NT2/D1 (cell line): ENCODE measurements at regions not wholly inside any gene's neighbourhood (a gene's known extent, or its start where the extent isn't known, plus 50 kb on each side); places are given as distances from the start of the nearest gene placed in this dataset.

Experiments
- DNase-seq: peaks from one replicate; pipeline ENCODE4 v3.0.0-alpha.2; 2011; ENCODE audit warnings: low read depth, low spot score
- H3K27me3 ChIP-seq: 2 replicates; pipeline ENCODE4 v1.6.0; 2011; ENCODE audit warnings: mild to moderate bottlenecking; ENCODE audit not compliant: insufficient read length, insufficient read depth
- H3K36me3 ChIP-seq: 2 replicates; pipeline ENCODE4 v1.6.1; 2011; ENCODE audit warnings: mild to moderate bottlenecking, low read length, mixed read lengths; ENCODE audit not compliant: insufficient read depth, insufficient read length
- H3K4me1 ChIP-seq: 2 replicates; pipeline ENCODE4 v1.5.1; 2011; ENCODE audit not compliant: insufficient read depth, insufficient read length
- H3K4me3 ChIP-seq: 2 replicates; pipeline ENCODE4 v1.5.1; 2011; ENCODE audit warnings: low read depth; ENCODE audit not compliant: insufficient read length
- H3K9ac ChIP-seq: 2 replicates; pipeline ENCODE4 v1.6.0; 2011; ENCODE audit warnings: low read depth; ENCODE audit not compliant: insufficient read length
- H3K9me3 ChIP-seq: 2 replicates; pipeline ENCODE4 v1.5.1; 2011; ENCODE audit warnings: mild to moderate bottlenecking, low read length; ENCODE audit not compliant: insufficient read depth
- SUZ12 ChIP-seq: IDR thresholded peaks from 2 replicates; pipeline ENCODE4 v1.6.1; 2011; ENCODE audit not compliant: insufficient read length, insufficient read depth; ENCODE audit errors: extremely low read depth
- YY1 ChIP-seq: IDR thresholded peaks from 2 replicates; pipeline ENCODE4 v1.6.1; 2011; ENCODE audit not compliant: insufficient read length, insufficient read depth
- ZNF274 ChIP-seq: IDR thresholded peaks from 2 replicates; pipeline ENCODE4 v1.6.1; 2011; ENCODE audit warnings: mild to moderate bottlenecking, low read depth, low read length

DNA sequence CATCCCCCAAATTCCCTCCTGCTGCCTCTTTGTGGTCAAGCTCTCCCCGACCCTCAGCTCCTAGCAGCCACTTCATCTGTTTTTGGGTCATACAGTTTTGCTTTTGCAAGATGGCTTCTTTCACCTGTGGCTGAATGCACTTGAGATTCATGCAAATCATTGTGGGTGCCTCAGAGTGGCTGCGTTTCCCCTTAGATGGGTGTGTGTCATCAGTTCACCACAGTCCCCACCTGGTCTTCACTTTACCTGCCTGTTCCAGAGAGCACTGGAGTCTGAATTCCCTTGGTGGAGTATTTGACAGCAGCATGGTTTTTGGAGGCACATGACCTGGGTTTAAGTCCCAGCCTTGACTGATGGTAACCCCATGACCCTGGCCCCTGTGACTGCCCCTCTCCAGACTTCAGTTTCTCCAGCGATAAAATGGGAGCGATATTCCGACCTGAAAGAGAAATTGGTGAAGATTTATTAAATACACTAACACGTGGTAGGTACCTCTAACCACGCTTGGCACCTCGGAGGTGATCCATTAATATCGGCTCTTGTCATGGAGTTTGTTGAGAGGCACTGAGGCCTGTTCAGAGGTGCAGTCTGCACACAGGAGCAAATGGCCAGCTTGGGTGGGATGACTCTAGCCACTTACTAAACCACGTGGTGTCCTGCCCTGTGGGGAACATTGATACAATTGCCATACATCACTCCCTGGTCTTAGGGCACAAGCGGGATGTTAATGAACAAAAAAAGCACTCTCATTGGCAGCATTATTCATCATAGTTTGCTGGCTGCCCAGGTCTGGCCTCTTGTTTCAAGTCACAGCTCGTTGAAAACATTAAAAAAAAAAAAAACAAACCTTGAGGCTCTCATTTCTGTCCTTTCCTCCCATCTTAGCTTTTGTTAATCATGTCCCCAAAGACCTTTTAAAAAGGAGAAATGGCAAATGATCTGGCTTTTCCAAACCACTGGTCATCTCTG is 167.2 kb upstream of the KCNG1 start:
- DNase-seq: no peak
- H3K9me3 ChIP-seq: 0 out of 2 replicates have a peak, but pooled peaks cover 1% of the 10 kb centered on the region
- H3K4me1 ChIP-seq: peaks cover 6% of the 10 kb centered on the region
- H3K9ac ChIP-seq: no peak overlapping the region
- no peaks in the 10 kb centered on the region for H3K36me3 ChIP-seq
- no peak overlapping the region for H3K4me3 ChIP-seq
- no peaks in the 10 kb centered on the region for H3K27me3 ChIP-seq
- TF ChIP-seq ZNF274: no peak

DNA sequence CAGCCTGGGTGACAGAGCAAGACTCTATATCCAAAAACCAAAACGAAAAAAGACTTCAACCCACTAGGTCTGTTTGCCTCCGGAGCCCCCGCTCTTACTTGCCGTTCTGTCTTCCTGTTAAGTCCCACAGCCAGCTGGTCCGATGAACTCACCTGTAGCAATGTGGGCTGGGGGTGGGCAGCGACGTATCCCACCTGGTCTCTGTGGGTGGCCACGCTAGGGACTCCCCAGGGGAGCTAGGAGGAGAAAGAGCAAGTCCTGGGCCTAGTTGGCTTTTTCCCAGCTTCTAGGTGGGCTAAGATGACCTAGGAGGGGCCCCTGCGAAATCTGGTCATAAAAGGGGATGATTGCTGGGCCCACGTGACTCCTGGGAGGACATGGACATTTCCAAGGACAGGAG is 166.0 kb upstream of the KCNG1 start:
- Histone ChIP-seq H3K27me3 (no peaks in the 10 kb centered on the region), H3K4me3 (no peak overlapping the region), H3K4me1 (peaks cover 6% of the 10 kb centered on the region), H3K9ac (no peak overlapping the region), H3K9me3 (no peaks in the 10 kb centered on the region), H3K36me3 (no peaks in the 10 kb centered on the region)
- TF ChIP-seq SUZ12: no peak
- no peak for TF ChIP-seq ZNF274
- TF ChIP-seq YY1: no peak
- DNase-seq: no peak

DNA sequence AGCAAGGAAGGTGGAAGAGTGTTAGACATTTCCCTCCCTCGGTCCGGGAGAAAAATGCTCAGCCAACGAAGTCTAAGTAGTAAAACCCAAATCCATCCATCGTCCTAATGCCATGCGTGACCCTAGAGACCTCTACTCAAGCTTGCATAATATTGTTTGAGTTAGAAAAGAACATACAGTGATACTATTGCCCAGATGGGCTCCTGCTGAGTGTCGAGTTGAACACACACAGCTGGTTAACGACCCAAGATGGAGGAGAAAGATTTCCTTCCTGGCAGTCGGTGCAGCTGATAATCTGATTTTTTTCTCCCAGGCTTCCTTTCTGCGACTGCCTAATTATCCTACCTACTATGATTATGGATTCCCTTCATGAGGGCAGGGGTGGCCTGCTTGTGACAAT is 164.4 kb upstream of the KCNG1 start:
- Histone ChIP-seq H3K27me3 (no peaks in the 10 kb centered on the region), H3K4me1 (peaks cover 6% of the 10 kb centered on the region), H3K4me3 (no peak overlapping the region), H3K36me3 (no peaks in the 10 kb centered on the region), H3K9ac (no peak overlapping the region), H3K9me3 (no peaks in the 10 kb centered on the region)
- no peak for TF ChIP-seq ZNF274
- TF ChIP-seq YY1: no peak
- no peak for TF ChIP-seq SUZ12
- no peak for DNase-seq

DNA sequence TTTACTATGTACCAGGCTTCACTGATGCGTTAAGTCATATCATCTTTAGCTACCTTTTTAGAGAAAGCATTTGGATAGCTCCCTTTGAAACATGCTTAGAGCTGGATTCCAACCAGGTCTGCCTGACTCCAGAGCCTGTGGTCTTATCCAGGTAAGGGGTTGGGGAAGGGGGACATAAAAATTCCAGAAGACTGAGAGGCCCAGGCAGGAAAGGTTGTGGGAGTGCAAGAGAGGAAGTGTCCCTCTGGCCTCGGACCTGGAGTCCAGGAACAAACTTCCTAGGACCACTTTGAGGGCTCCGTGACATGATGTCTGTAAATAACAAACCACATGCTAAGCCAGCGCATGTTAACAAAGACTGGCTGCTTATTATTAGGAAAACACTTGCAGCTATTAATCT is 163.0 kb upstream of the KCNG1 start:
- no peak overlapping the region for H3K9ac ChIP-seq
- H3K4me1 ChIP-seq: peaks cover under 1% of the 10 kb centered on the region
- H3K36me3 ChIP-seq: no peaks in the 10 kb centered on the region
- no peak for TF ChIP-seq SUZ12
- no peak for TF ChIP-seq YY1
- no peak for TF ChIP-seq ZNF274
- H3K27me3 ChIP-seq: no peaks in the 10 kb centered on the region
- no peak overlapping the region for H3K4me3 ChIP-seq
- DNase-seq: no peak
- no peaks in the 10 kb centered on the region for H3K9me3 ChIP-seq

DNA sequence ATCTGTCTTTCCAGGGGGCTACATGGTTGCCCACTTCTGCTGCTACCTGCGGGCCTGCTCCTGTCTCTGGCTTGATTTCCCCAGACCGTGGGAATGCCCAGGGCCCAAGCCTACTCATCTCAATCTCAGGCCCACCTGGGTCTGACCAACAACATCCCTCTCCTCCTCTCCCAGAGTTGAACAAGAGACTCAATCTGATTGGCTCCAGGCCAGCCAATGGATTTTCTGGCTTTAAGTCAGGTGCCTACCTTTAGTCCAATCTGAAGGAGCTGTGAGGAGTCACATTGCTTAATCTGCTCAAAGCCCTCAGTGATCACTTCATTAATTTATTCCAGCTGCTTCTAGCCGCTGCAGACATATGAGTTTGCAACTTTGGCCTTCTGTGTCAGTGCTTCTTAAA is 162.4 kb upstream of the KCNG1 start:
- Histone ChIP-seq H3K9me3 (no peaks in the 10 kb centered on the region), H3K27me3 (no peaks in the 10 kb centered on the region), H3K9ac (no peak overlapping the region), H3K36me3 (no peaks in the 10 kb centered on the region), H3K4me1 (no peaks in the 10 kb centered on the region), H3K4me3 (no peak overlapping the region)
- TF ChIP-seq SUZ12: no peak
- no peak for TF ChIP-seq YY1
- TF ChIP-seq ZNF274: no peak
- no peak for DNase-seq

DNA sequence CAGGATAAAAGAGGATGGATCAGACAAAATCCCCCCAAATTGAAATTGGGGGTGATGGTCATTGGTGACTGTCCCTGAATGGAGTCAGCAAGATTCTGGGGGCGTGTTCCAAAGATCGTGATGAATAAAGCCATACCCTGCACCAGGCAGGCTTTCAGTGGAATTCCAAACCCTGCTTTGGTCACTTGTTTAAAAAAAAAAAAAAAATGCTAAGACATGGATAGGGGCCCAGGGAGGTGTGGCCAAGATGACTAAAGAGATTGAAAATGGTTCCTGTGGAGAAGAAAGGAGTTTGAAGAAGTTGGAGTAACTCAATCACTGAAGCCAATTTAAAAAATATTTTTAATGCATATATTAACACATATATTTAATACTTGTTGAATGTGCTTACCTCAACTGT is 161.4 kb upstream of the KCNG1 start:
- no peaks in the 10 kb centered on the region for H3K27me3 ChIP-seq
- H3K9me3 ChIP-seq: no peaks in the 10 kb centered on the region
- no peak overlapping the region for H3K9ac ChIP-seq
- H3K4me3 ChIP-seq: no peak overlapping the region
- H3K4me1 ChIP-seq: no peaks in the 10 kb centered on the region
- H3K36me3 ChIP-seq: no peaks in the 10 kb centered on the region
- no peak for TF ChIP-seq YY1
- TF ChIP-seq SUZ12: no peak
- TF ChIP-seq ZNF274: no peak
- no peak for DNase-seq

DNA sequence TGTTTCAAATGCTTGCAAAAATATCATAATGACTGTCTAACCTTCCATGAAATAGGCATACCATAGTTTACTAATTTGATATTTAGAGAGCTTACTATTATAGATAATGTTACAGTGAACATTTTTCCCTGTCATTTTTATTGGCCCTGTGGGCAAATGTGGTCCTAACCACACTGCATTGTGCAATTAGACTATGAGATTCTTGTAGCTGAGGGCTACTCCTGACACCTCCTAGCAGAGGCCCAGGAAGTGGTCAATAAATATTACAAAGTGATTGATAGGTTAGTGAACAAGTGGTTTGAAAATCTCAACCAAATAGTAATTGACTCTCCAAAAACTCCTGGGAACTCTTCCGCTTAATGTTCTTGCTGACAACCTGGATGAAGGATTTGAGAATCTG is 160.5 kb upstream of the KCNG1 start:
- no peaks in the 10 kb centered on the region for H3K36me3 ChIP-seq
- no peak overlapping the region for H3K9ac ChIP-seq
- H3K9me3 ChIP-seq: no peaks in the 10 kb centered on the region
- TF ChIP-seq YY1: no peak
- no peak for TF ChIP-seq SUZ12
- no peak for TF ChIP-seq ZNF274
- DNase-seq: no peak
- H3K4me1 ChIP-seq: no peaks in the 10 kb centered on the region
- no peaks in the 10 kb centered on the region for H3K27me3 ChIP-seq
- H3K4me3 ChIP-seq: no peak overlapping the region
